H1 (cell line): ENCODE measurements at regions not wholly inside any gene's neighbourhood (a gene's known extent, or its start where the extent isn't known, plus 50 kb on each side); places are given as distances from the start of the nearest gene placed in this dataset.

Experiments
- CTCF ChIA-PET: fragments of 300-600 bp; sonication (Branson Sonifier 250); formaldehyde crosslinking; loops from one replicate; lab custom pipeline; 2021; ENCODE audit not compliant: partially characterized antibody; lab: Charles Lee
- POLR2A ChIA-PET: fragments of 300-600 bp; sonication (Branson Sonifier 250); formaldehyde crosslinking; loops from one replicate; lab custom pipeline; 2021; ENCODE audit warnings: inconsistent platforms; ENCODE audit not compliant: partially characterized antibody; lab: Charles Lee
- DNase-seq, 2 experiments: peaks; one replicate each; pipeline versions ENCODE4 v3.0.0 to v3.0.0-alpha.2; 2010 to 2022; ENCODE audit warnings: low spot score in 2 of 2, low read depth in 1 of 2, mixed read lengths in 1 of 2
- FAIRE-seq: peaks from 2 replicates; lab custom pipeline; 2011; peaks lifted over from hg19 to GRCh38; lab: Jason Lieb, UNC
- H2AFZ ChIP-seq: 2 replicates; pipeline ENCODE4 v1.8.1; 2012; ENCODE audit warnings: low read length, inconsistent platforms
- H2AK5ac ChIP-seq: 2 replicates; pipeline ENCODE4 v1.6.1; 2013; ENCODE audit warnings: low read depth, low read length
- H2BK120ac ChIP-seq: replicated peaks from 2 replicates; pipeline ENCODE3; 2013; ENCODE audit warnings: low read depth, low read length, inconsistent platforms
- H2BK12ac ChIP-seq: 2 replicates; pipeline ENCODE4 v1.6.1; 2013; ENCODE audit warnings: low read depth, low read length
- H2BK15ac ChIP-seq: 2 replicates; pipeline ENCODE4 v1.6.1; 2013; ENCODE audit warnings: low read length
- H2BK20ac ChIP-seq: 2 replicates; pipeline ENCODE4 v1.6.1; 2013; ENCODE audit warnings: low read length
- H2BK5ac ChIP-seq: 2 replicates; pipeline ENCODE4 v1.6.1; 2013; ENCODE audit warnings: low read depth, low read length
- H3K14ac ChIP-seq: 2 replicates; pipeline ENCODE4 v1.6.1; 2013; ENCODE audit warnings: inconsistent platforms; ENCODE audit not compliant: insufficient read length
- H3K18ac ChIP-seq: 2 replicates; pipeline ENCODE4 v1.6.1; 2013; ENCODE audit warnings: low read length; ENCODE audit errors: extremely low read depth
- H3K23ac ChIP-seq: 2 replicates; pipeline ENCODE4 v1.6.1; 2013; ENCODE audit warnings: inconsistent platforms; ENCODE audit not compliant: insufficient read length
- H3K23me2 ChIP-seq: 2 replicates; pipeline ENCODE4 v1.6.1; 2013; ENCODE audit warnings: low read depth, low read length
- H3K27ac ChIP-seq: 2 replicates; pipeline ENCODE4 v1.6.1; 2011; ENCODE audit warnings: low read depth, low read length, inconsistent platforms
- H3K27me3 ChIP-seq, 4 experiments: replicated peaks in 1 of 4; 1 replicate in 1 of 4; 2 replicates in 3 of 4; pipeline versions ENCODE4 v1.6.1 to v1.8.1; 2011 to 2013; ENCODE audit warnings: low read length in 3 of 4, mild to moderate bottlenecking in 3 of 4, inconsistent platforms in 2 of 4, mixed read lengths in 2 of 4, moderate library complexity in 1 of 4; ENCODE audit not compliant: control insufficient read depth in 3 of 4, insufficient read depth in 3 of 4; ENCODE audit errors: extremely low read depth in 1 of 4
- H3K36me3 ChIP-seq, 4 experiments: 2 replicates each; pipeline versions ENCODE4 v1.6.1 to v1.8.1; 2011 to 2013; ENCODE audit warnings: mild to moderate bottlenecking in 4 of 4, low read length in 3 of 4, moderate library complexity in 2 of 4, control low read depth in 1 of 4, inconsistent platforms in 1 of 4; ENCODE audit not compliant: insufficient read depth in 4 of 4, control insufficient read depth in 2 of 4
- H3K4ac ChIP-seq: replicated peaks from 2 replicates; pipeline ENCODE3; 2013; ENCODE audit warnings: low read length, low read depth, mixed read lengths, inconsistent platforms; ENCODE audit not compliant: insufficient read length
- H3K4me1 ChIP-seq, 4 experiments: replicated peaks in 1 of 4; 1 replicate in 1 of 4; 2 replicates in 3 of 4; pipeline versions ENCODE4 v1.6.1 to v1.8.1; 2011 to 2013; ENCODE audit warnings: low read length in 3 of 4, inconsistent platforms in 2 of 4, mixed read lengths in 1 of 4; ENCODE audit not compliant: insufficient read depth in 4 of 4, control insufficient read depth in 3 of 4
- H3K4me2 ChIP-seq, 2 experiments: 2 replicates each; pipeline versions ENCODE4 v1.6.1 to v1.8.1; 2011 to 2013; ENCODE audit warnings: low read depth in 2 of 2, low read length in 2 of 2, control low read depth in 1 of 2, inconsistent platforms in 1 of 2, mild to moderate bottlenecking in 1 of 2; ENCODE audit not compliant: insufficient read depth in 1 of 2
- H3K4me3 ChIP-seq, 4 experiments: fragments of 200-600, 300-600 bp in 1 of 4; sonication (generic), shearing (Covaris generic), sonication (Bioruptor Twin) in 1 of 4; 2 replicates each; pipeline versions ENCODE4 v1.5.1 to v1.8.1; 2011 to 2016; ENCODE audit warnings: low read length in 4 of 4, low read depth in 3 of 4, control low read depth in 2 of 4, inconsistent platforms in 2 of 4, mild to moderate bottlenecking in 2 of 4, mixed read lengths in 1 of 4, moderate library complexity in 1 of 4; ENCODE audit not compliant: insufficient read depth in 2 of 4; ENCODE audit errors: extremely low read depth in 1 of 4
- H3K56ac ChIP-seq: replicated peaks from 2 replicates; pipeline ENCODE3; 2013; ENCODE audit warnings: low read depth, mild to moderate bottlenecking, mixed read lengths, low read length, inconsistent platforms; ENCODE audit not compliant: insufficient read length
- H3K79me1 ChIP-seq: 2 replicates; pipeline ENCODE4 v1.6.1; 2013; ENCODE audit warnings: low read depth, low read length, control low read depth
- H3K79me2 ChIP-seq, 2 experiments: 2 replicates each; pipeline versions ENCODE4 v1.6.1 to v1.8.1; 2012 to 2013; ENCODE audit warnings: low read length in 2 of 2, mild to moderate bottlenecking in 2 of 2, inconsistent platforms in 1 of 2; ENCODE audit not compliant: insufficient read depth in 2 of 2, control insufficient read depth in 1 of 2
- H3K9ac ChIP-seq, 4 experiments: replicated peaks in 1 of 4; 1 replicate in 1 of 4; 2 replicates in 3 of 4; pipeline versions ENCODE4 v1.6.1 to v1.8.1; 2011 to 2013; ENCODE audit warnings: low read depth in 3 of 4, low read length in 3 of 4, control low read depth in 2 of 4, mild to moderate bottlenecking in 2 of 4, moderate library complexity in 2 of 4, inconsistent platforms in 1 of 4; ENCODE audit errors: extremely low read depth in 1 of 4
- H3K9me3 ChIP-seq, 2 experiments: 2 replicates each; pipeline versions ENCODE4 v1.6.1 to v1.8.1; 2012 to 2013; ENCODE audit warnings: mild to moderate bottlenecking in 2 of 2, moderate library complexity in 2 of 2, control low read depth in 1 of 2, inconsistent platforms in 1 of 2, low read depth in 1 of 2, low read length in 1 of 2, mixed read lengths in 1 of 2; ENCODE audit not compliant: insufficient read depth in 2 of 2
- H4K20me1 ChIP-seq, 2 experiments: replicated peaks in 1 of 2; 2 replicates each; pipeline versions ENCODE3 to v1.8.1; 2011 to 2013; ENCODE audit warnings: inconsistent platforms in 2 of 2, low read length in 2 of 2, mild to moderate bottlenecking in 1 of 2; ENCODE audit not compliant: insufficient read depth in 2 of 2, control insufficient read depth in 1 of 2
- H4K5ac ChIP-seq: 2 replicates; pipeline ENCODE4 v1.6.1; 2013; ENCODE audit warnings: low read length, low read depth, mixed read lengths, inconsistent platforms; ENCODE audit not compliant: insufficient read length
- H4K8ac ChIP-seq: 2 replicates; pipeline ENCODE4 v1.8.0; 2013; ENCODE audit warnings: mild to moderate bottlenecking, moderate library complexity, low read length, inconsistent platforms; ENCODE audit not compliant: insufficient read depth; ENCODE audit errors: extremely low read depth
- H4K91ac ChIP-seq: replicated peaks from 2 replicates; pipeline ENCODE3; 2013; ENCODE audit warnings: low read length, mixed read lengths, inconsistent platforms; ENCODE audit not compliant: insufficient read length
- WGBS, 2 experiments: shearing (Covaris generic) in 1 of 2; methylation state at CpG; one replicate each; pipeline versions ENCODE4 v1.1.6 to v1.1.7; 2013 to 2015; ENCODE audit warnings: low lambda C conversion rate in 2 of 2, mixed read lengths in 2 of 2, inconsistent platforms in 1 of 2, low coverage in 1 of 2, missing lambda C conversion rate in 1 of 2; ENCODE audit not compliant: insufficient replicate concordance in 2 of 2, insufficient coverage in 1 of 2, insufficient read length in 1 of 2; ENCODE audit errors: extremely low coverage in 1 of 2, missing lambda C conversion rate in 1 of 2; 5-methylcytosine and 5-hydroxymethylcytosine counted together

GRCh38 chr4:3389233-3390215 lies 52.2 kb upstream of the HGFAC start:
- no peaks in the 10 kb centered on the region for H3K36me3 ChIP-seq
- POLR2A ChIA-PET = no interaction called here
- H2AK5ac ChIP-seq = peak overlapping the region; percentile 65; the same call in 1 of the 2 replicates
- H4K20me1 ChIP-seq = no peaks in the 10 kb centered on the region
- H3K56ac ChIP-seq = no peak overlapping the region
- no peak overlapping the region for H2BK20ac ChIP-seq
- FAIRE-seq (no peak), DNase-seq (peak in 1 of 2 experiments; percentile 45)
- H3K4me2 ChIP-seq = no peak overlapping the region
- no peak overlapping the region; the same call in 1 of the 2 replicates for H2BK5ac ChIP-seq
- H2AFZ ChIP-seq = no peak overlapping the region
- no peak overlapping the region for H3K23ac ChIP-seq
- no peak overlapping the region for H3K4me3 ChIP-seq
- H2BK15ac ChIP-seq = no peak overlapping the region
- peak overlapping the region; percentile 60; the same call in 1 of the 2 replicates for H2BK12ac ChIP-seq
- no peaks in the 10 kb centered on the region for H3K79me2 ChIP-seq
- H3K27me3 ChIP-seq = no peaks in the 10 kb centered on the region; a peak in 1 of 7 replicates
- no peak overlapping the region for H4K91ac ChIP-seq
- H3K79me1 ChIP-seq = peaks cover 2% of the 10 kb centered on the region; the same call in 1 of the 2 replicates
- H3K4me1 ChIP-seq = peaks cover 0 to 38% (median 20%) of the 10 kb centered on the region in 4 experiments; a peak in 6 of 7 replicates
- no peaks in the 10 kb centered on the region for H3K9me3 ChIP-seq
- no peak overlapping the region for H4K5ac ChIP-seq
- CTCF ChIA-PET = interaction anchor here (0.6 to 2.4 kb wide), 10 partner anchors 11 to 91 kb away, joined by 3 to 10 read pairs (median 4); no protein-coding TSS in a partner anchor
- H3K9ac ChIP-seq = no peak overlapping the region; a peak in 1 of 7 replicates
- peak overlapping the region; percentile 15; the same call in 1 of the 2 replicates for H4K8ac ChIP-seq
- no peak overlapping the region for H3K4ac ChIP-seq
- H3K27ac ChIP-seq = no peak overlapping the region
- peak overlapping the region; percentile 71 for H3K18ac ChIP-seq
- H2BK120ac ChIP-seq = no peak overlapping the region
- 83% methylated on average over 29 of the region's 32 CpGs; no CpG with 5 or more reads in 1 of the 2 experiments for WGBS, 2 experiments
- no peaks in the 10 kb centered on the region for H3K23me2 ChIP-seq
- no peak overlapping the region for H3K14ac ChIP-seq
